ENCODE measurements at regions not wholly inside any gene's neighbourhood (a gene's known extent, or its start where the extent isn't known, plus 50 kb on each side); places are given as distances from the start of the nearest gene placed in this dataset.

- TF ChIP-seq GABPA (IDR thresholded peaks at IDR 0.05; ENCODE audit: low read depth) (no peak), CTCF (IDR thresholded peaks at IDR 0.05) (no peak), GATA2 (CRISPR knock-in tag; IDR thresholded peaks at IDR 0.05) (no peak), MXI1 (IDR thresholded peaks at IDR 0.05; ENCODE audit: low read depth, low read length) (no peak), RFX5 (IDR thresholded peaks at IDR 0.05; ENCODE audit: low read length) (no peak), USF2 (IDR thresholded peaks at IDR 0.05; ENCODE audit: borderline replicate concordance, low read depth, low read length) (no peak), SIN3A (IDR thresholded peaks at IDR 0.05; ENCODE audit: borderline replicate concordance, low read depth, low read length) (no peak), JUND (IDR thresholded peaks at IDR 0.05) (no peak), SMC3 (IDR thresholded peaks at IDR 0.05; ENCODE audit: low read depth, low read length) (no peak), POLR2AphosphoS5 (IDR thresholded peaks at IDR 0.05; ENCODE audit: low read depth, low read length) (no peak), RXRA (IDR thresholded peaks at IDR 0.05; ENCODE audit: borderline replicate concordance, low read depth) (no peak), TCF12 (IDR thresholded peaks at IDR 0.05) (no peak)
Measured at GRCh38 chr11:116110802-116111201, 606.6 kb upstream of the CADM1 start.

Measured in SK-N-SH (cell line).